CD14-positive monocyte (primary cell): ENCODE measurements at regions not wholly inside any gene's neighbourhood (a gene's known extent, or its start where the extent isn't known, plus 50 kb on each side); places are given as distances from the start of the nearest gene placed in this dataset.
A peak's percentile ranks its signal among the peaks of the same experiment; 100 is the strongest.

ENCODE experiments used
- DNase-seq, 3 donors: peaks; one replicate each; pipeline ENCODE4 v3.0.0-alpha.2; 2011 to 2022
- H2AFZ ChIP-seq: 2 replicates; pipeline ENCODE4 v1.6.0; 2012; ENCODE audit warnings: mild to moderate bottlenecking, low read depth, low read length, inconsistent platforms; ENCODE audit not compliant: insufficient read depth, poor library complexity, severe bottlenecking
- H3K27ac ChIP-seq, 2 donors: 1 replicate in 1 of 2; 2 replicates in 1 of 2; pipeline ENCODE4 v1.5.1; 2012 to 2013; ENCODE audit warnings: low read length in 2 of 2, control low read depth in 1 of 2, inconsistent platforms in 1 of 2, low read depth in 1 of 2, mild to moderate bottlenecking in 1 of 2
- H3K27me3 ChIP-seq, 2 donors: one replicate each; pipeline versions ENCODE4 v1.6.0 to v1.6.1; 2011 to 2013; ENCODE audit warnings: low read length in 2 of 2; ENCODE audit not compliant: control insufficient read depth in 2 of 2, insufficient read depth in 2 of 2
- H3K36me3 ChIP-seq, 2 donors: replicated peaks in 1 of 2; 1 replicate in 1 of 2; 2 replicates in 1 of 2; pipeline versions ENCODE4 v1.5.1 to v1.6.1; 2012 to 2013; ENCODE audit warnings: low read length in 2 of 2, control low read depth in 1 of 2, inconsistent platforms in 1 of 2, mild to moderate bottlenecking in 1 of 2; ENCODE audit not compliant: insufficient read depth in 2 of 2, control insufficient read depth in 1 of 2
- H3K4me1 ChIP-seq, 2 donors: 1 replicate in 1 of 2; 2 replicates in 1 of 2; pipeline versions ENCODE4 v1.5.1 to v1.6.1; 2012 to 2013; ENCODE audit warnings: low read length in 2 of 2, control low read depth in 1 of 2, inconsistent platforms in 1 of 2, mild to moderate bottlenecking in 1 of 2, moderate library complexity in 1 of 2; ENCODE audit not compliant: insufficient read depth in 2 of 2, control insufficient read depth in 1 of 2
- H3K4me2 ChIP-seq: replicated peaks from 2 replicates; pipeline ENCODE3; 2012; ENCODE audit warnings: low read length, moderate library complexity, mild to moderate bottlenecking; ENCODE audit not compliant: poor library complexity, severe bottlenecking; ENCODE audit errors: extremely low read depth
- H3K4me3 ChIP-seq, 3 experiments: fragments of 200-600 bp in 1 of 3; sonication (generic) in 1 of 3; replicated peaks in 1 of 3; 1 replicate in 2 of 3; 2 replicates in 1 of 3; pipeline ENCODE4 v1.5.1; 2011 to 2013; ENCODE audit warnings: low read length in 3 of 3, mild to moderate bottlenecking in 3 of 3, control low read depth in 2 of 3, low read depth in 2 of 3, inconsistent platforms in 1 of 3, moderate library complexity in 1 of 3
- H3K79me2 ChIP-seq: 2 replicates; pipeline ENCODE4 v1.6.0; 2012; ENCODE audit warnings: mild to moderate bottlenecking, control low read depth, inconsistent platforms, low read length, moderate library complexity; ENCODE audit not compliant: insufficient read depth
- H3K9ac ChIP-seq: 2 replicates; pipeline ENCODE4 v1.6.0; 2017; ENCODE audit warnings: low read length, mild to moderate bottlenecking; ENCODE audit not compliant: insufficient read depth, poor library complexity, severe bottlenecking
- H3K9me3 ChIP-seq, 2 donors: replicated peaks in 1 of 2; 1 replicate in 1 of 2; 2 replicates in 1 of 2; pipeline versions ENCODE4 v1.5.1 to v1.6.1; 2012 to 2013; ENCODE audit warnings: low read length in 2 of 2, control low read depth in 1 of 2; ENCODE audit not compliant: control insufficient read depth in 1 of 2, insufficient read depth in 1 of 2
- H4K20me1 ChIP-seq: 2 replicates; pipeline ENCODE4 v1.6.0; 2012; ENCODE audit warnings: mild to moderate bottlenecking, low read length, control low read depth, moderate library complexity; ENCODE audit not compliant: insufficient read depth
- H3K27ac Mint-ChIP-seq, 7 donors: one replicate each; pipeline ENCODE4 v1.8.0; 2020; ENCODE audit warnings: mild to moderate bottlenecking in 7 of 7, mixed read lengths in 7 of 7, moderate library complexity in 6 of 7, inconsistent platforms in 2 of 7
- H3K27me3 Mint-ChIP-seq, 3 donors: one replicate each; pipeline ENCODE4 v1.8.0; 2021 to 2022; ENCODE audit warnings: low read depth in 3 of 3, mild to moderate bottlenecking in 3 of 3, mixed read lengths in 3 of 3, moderate library complexity in 3 of 3, inconsistent platforms in 1 of 3
- H3K36me3 Mint-ChIP-seq, 2 donors: one replicate each; pipeline ENCODE4 v1.8.0; 2020; ENCODE audit warnings: mixed read lengths in 2 of 2, inconsistent platforms in 1 of 2, mild to moderate bottlenecking in 1 of 2
- H3K4me1 Mint-ChIP-seq: one replicate; pipeline ENCODE4 v1.8.0; 2020; ENCODE audit warnings: mild to moderate bottlenecking, mixed read lengths
- H3K4me3 Mint-ChIP-seq, 2 donors: one replicate each; pipeline ENCODE4 v1.8.0; 2020; ENCODE audit warnings: mild to moderate bottlenecking in 2 of 2, mixed read lengths in 2 of 2, moderate library complexity in 1 of 2
- H3K9me3 Mint-ChIP-seq, 7 donors: one replicate each; pipeline ENCODE4 v1.8.0; 2020 to 2022; ENCODE audit warnings: mixed read lengths in 7 of 7, mild to moderate bottlenecking in 6 of 7, moderate library complexity in 6 of 7, inconsistent platforms in 2 of 7
- WGBS: methylation state at CpG from one replicate; pipeline ENCODE4 v1.1.5; 2013; ENCODE audit warnings: missing lambda C conversion rate; ENCODE audit not compliant: insufficient coverage; 5-methylcytosine and 5-hydroxymethylcytosine counted together
- intact Hi-C, 2 donors: fragments of 100-400 bp; cut with micrococcal nuclease; formaldehyde crosslinking; loops; one replicate each; pipeline versions ENCODE4 v1.15.0 to v1.15.1; 2023
- TF ChIP-seq, protein P1 (sequence below): fragments of 200-600 bp; IDR thresholded peaks from one replicate; pipeline ENCODE4 v1.8.0; 2022; ENCODE audit warnings: antibody characterized with exemption, mild to moderate bottlenecking

DNA sequence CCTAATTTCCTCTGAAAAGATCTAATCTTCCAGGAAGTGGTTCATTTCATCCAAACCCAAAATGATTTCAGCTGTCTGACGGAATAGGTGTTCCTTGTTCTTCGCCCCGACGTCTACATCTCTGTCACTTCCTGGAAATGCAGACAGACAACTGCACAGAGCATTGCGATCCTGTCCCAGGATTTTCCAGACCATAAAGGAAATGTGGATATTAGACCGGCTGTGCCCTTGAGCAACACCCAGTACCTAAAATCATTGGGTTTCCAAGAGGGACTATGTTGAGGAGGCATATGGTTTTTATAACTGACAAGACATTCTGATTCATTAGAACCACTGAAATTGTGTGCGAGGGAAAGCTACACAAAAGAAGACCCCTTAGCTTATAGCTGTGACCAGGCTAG is 74.2 kb downstream of the MSX2 start:
- H3K4me3 Mint-ChIP-seq = peak overlapping the region in 1 of 2 donors; percentile 26
- no peak overlapping the region for H3K27ac Mint-ChIP-seq
- no peak overlapping the region for H3K27ac ChIP-seq
- no peaks in the 10 kb centered on the region for H3K36me3 Mint-ChIP-seq
- peaks cover 7 to 21% (median 7%) of the 10 kb centered on the region in 3 donors for H3K27me3 Mint-ChIP-seq
- WGBS = 52% methylated on average over 6 of the region's 7 CpGs
- no peak overlapping the region for H3K4me3 ChIP-seq
- no peak overlapping the region for H2AFZ ChIP-seq
- TF ChIP-seq, protein P1, sequence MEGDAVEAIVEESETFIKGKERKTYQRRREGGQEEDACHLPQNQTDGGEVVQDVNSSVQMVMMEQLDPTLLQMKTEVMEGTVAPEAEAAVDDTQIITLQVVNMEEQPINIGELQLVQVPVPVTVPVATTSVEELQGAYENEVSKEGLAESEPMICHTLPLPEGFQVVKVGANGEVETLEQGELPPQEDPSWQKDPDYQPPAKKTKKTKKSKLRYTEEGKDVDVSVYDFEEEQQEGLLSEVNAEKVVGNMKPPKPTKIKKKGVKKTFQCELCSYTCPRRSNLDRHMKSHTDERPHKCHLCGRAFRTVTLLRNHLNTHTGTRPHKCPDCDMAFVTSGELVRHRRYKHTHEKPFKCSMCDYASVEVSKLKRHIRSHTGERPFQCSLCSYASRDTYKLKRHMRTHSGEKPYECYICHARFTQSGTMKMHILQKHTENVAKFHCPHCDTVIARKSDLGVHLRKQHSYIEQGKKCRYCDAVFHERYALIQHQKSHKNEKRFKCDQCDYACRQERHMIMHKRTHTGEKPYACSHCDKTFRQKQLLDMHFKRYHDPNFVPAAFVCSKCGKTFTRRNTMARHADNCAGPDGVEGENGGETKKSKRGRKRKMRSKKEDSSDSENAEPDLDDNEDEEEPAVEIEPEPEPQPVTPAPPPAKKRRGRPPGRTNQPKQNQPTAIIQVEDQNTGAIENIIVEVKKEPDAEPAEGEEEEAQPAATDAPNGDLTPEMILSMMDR = no peak
- intact Hi-C loops = no loop called here
- DNase-seq = no peak
- no peak overlapping the region for H3K4me2 ChIP-seq
- H3K4me1 ChIP-seq = no peaks in the 10 kb centered on the region
- no peaks in the 10 kb centered on the region for H3K36me3 ChIP-seq
- no peaks in the 10 kb centered on the region for H4K20me1 ChIP-seq
- peaks cover 0 to 6% of the 10 kb centered on the region in 2 donors for H3K9me3 ChIP-seq
- H3K9ac ChIP-seq = no peak overlapping the region
- peaks cover 6 to 13% of the 10 kb centered on the region in 2 donors for H3K27me3 ChIP-seq
- peaks cover 2% of the 10 kb centered on the region for H3K4me1 Mint-ChIP-seq
- H3K9me3 Mint-ChIP-seq = peaks cover 0 to 7% (median 5%) of the 10 kb centered on the region in 7 donors
- H3K79me2 ChIP-seq = no peaks in the 10 kb centered on the region

DNA sequence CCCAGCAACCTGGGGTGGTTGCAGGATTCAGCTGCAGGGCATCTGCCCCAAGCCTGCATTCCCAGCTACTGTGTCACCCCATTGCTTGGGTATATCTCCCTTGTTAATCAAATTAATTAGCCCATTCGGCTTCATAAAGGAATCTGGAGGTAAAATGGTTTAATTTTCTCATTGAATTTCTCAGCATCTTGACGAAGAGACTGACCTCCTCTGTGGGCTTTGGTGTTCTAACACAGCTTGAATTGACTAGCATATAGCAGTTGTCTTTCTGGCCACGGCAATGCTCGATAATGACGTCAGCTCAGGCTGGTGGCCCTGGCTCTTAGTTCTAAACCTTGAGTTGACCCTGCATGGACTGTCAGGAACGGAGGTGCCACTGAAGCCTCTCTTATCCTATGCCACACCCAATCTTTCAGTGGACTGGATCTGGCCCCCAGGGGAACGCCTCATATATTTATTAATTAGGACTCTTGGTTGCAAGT is 72.4 kb downstream of the MSX2 start:
- no peak overlapping the region for H3K27ac Mint-ChIP-seq
- H3K4me1 Mint-ChIP-seq = peaks cover 2% of the 10 kb centered on the region
- TF ChIP-seq, protein P1 = no peak
- Histone ChIP-seq H4K20me1 (no peaks in the 10 kb centered on the region), H3K27ac (no peak overlapping the region), H3K9ac (no peak overlapping the region), H3K9me3 (peaks cover 0 to 6% of the 10 kb centered on the region in 2 donors), H3K4me2 (no peak overlapping the region), H3K27me3 (peaks cover 6 to 16% of the 10 kb centered on the region in 2 donors), H2AFZ (no peak overlapping the region), H3K4me3 (no peak overlapping the region), H3K4me1 (no peaks in the 10 kb centered on the region), H3K79me2 (no peaks in the 10 kb centered on the region), H3K36me3 (no peaks in the 10 kb centered on the region)
- no peaks in the 10 kb centered on the region for H3K36me3 Mint-ChIP-seq
- H3K27me3 Mint-ChIP-seq = peaks cover 9 to 24% (median 18%) of the 10 kb centered on the region in 3 donors
- no peak for DNase-seq
- 90% methylated on average over 4 of the region's 7 CpGs for WGBS
- no peak overlapping the region for H3K4me3 Mint-ChIP-seq
- intact Hi-C loops = no loop called here
- peaks cover 0 to 7% (median 4%) of the 10 kb centered on the region in 7 donors for H3K9me3 Mint-ChIP-seq
